Suprapubic skin (tissue), 4 donors: ENCODE measurements at regions not wholly inside any gene's neighbourhood (a gene's known extent, or its start where the extent isn't known, plus 50 kb on each side); places are given as distances from the start of the nearest gene placed in this dataset.

Source experiments
- DNase-seq, 2 donors: peaks; one replicate each; pipeline ENCODE4 v3.0.0-alpha.2; 2019; ENCODE audit warnings: low spot score in 2 of 2
- H3K27ac ChIP-seq: fragments of 200-600 bp; sonication (generic); one replicate; pipeline ENCODE4 v1.5.1; 2019
- H3K27me3 ChIP-seq: fragments of 200-600 bp; sonication (generic); one replicate; pipeline ENCODE4 v1.5.1; 2019
- H3K36me3 ChIP-seq: fragments of 200-600 bp; sonication (generic); one replicate; pipeline ENCODE4 v1.5.1; 2019
- H3K4me1 ChIP-seq: fragments of 200-600 bp; sonication (generic); one replicate; pipeline ENCODE4 v1.5.1; 2019
- H3K4me3 ChIP-seq: fragments of 200-600 bp; sonication (generic); one replicate; pipeline ENCODE4 v1.5.1; 2019; ENCODE audit warnings: mild to moderate bottlenecking
- H3K9me3 ChIP-seq: fragments of 200-600 bp; sonication (generic); one replicate; pipeline ENCODE4 v1.5.1; 2019
- CTCF ChIP-seq, 2 donors: fragments of 200-600 bp in 1 of 2; fragments of 450-650 bp in 1 of 2; sonication (generic) in 1 of 2; IDR thresholded peaks; one replicate each; pipeline ENCODE4 v1.5.1; 2016 to 2019; ENCODE audit warnings: antibody characterized with exemption in 2 of 2, mild to moderate bottlenecking in 1 of 2, moderate library complexity in 1 of 2
- EP300 ChIP-seq: sonication (generic); formaldehyde crosslinking; IDR thresholded peaks from one replicate; pipeline ENCODE4 v1.6.1; 2017; ENCODE audit warnings: antibody characterized with exemption
- POLR2A ChIP-seq, 2 donors: fragments of 450-650 bp; IDR thresholded peaks; one replicate each; pipeline ENCODE4 v1.6.1; 2017; ENCODE audit warnings: antibody characterized with exemption in 2 of 2, mild to moderate bottlenecking in 2 of 2, moderate library complexity in 2 of 2
- POLR2AphosphoS5 ChIP-seq, 3 donors: sonication (generic); formaldehyde crosslinking; IDR thresholded peaks; one replicate each; pipeline ENCODE4 v1.6.1; 2017; ENCODE audit warnings: antibody characterized with exemption in 3 of 3
- WGBS: methylation state at CpG from one replicate; pipeline ENCODE4 v1.1.5; 2018; 5-methylcytosine and 5-hydroxymethylcytosine counted together

GRCh38 chr3:98962951-98963350 lies 61.5 kb upstream of the DCBLD2 start:
- DNase-seq: no peak
- H3K27ac ChIP-seq: no peak overlapping the region
- no peaks in the 10 kb centered on the region for H3K27me3 ChIP-seq
- no peak overlapping the region for H3K4me3 ChIP-seq
- H3K9me3 ChIP-seq: no peaks in the 10 kb centered on the region
- TF ChIP-seq CTCF (IDR thresholded peaks at IDR 0.05) (no peak), EP300 (no peak), POLR2A (IDR thresholded peaks at IDR 0.05) (no peak), POLR2AphosphoS5 (IDR thresholded peaks at IDR 0.05) (no peak)
- H3K4me1 ChIP-seq: no peaks in the 10 kb centered on the region
- no peaks in the 10 kb centered on the region for H3K36me3 ChIP-seq

- H3K36me3 ChIP-seq: no peaks in the 10 kb centered on the region
- no peak for TF ChIP-seq CTCF (IDR thresholded peaks at IDR 0.05)
- no peak for TF ChIP-seq POLR2A (IDR thresholded peaks at IDR 0.05)
- TF ChIP-seq POLR2AphosphoS5 (IDR thresholded peaks at IDR 0.05): no peak
- TF ChIP-seq EP300: no peak
- H3K4me3 ChIP-seq: no peak overlapping the region
- no peaks in the 10 kb centered on the region for H3K4me1 ChIP-seq
- DNase-seq: no peak
- no peaks in the 10 kb centered on the region for H3K9me3 ChIP-seq
- H3K27ac ChIP-seq: no peak overlapping the region
- H3K27me3 ChIP-seq: no peaks in the 10 kb centered on the region
- 95% methylated on average over 4 of the region's 4 CpGs for WGBS
Measured at GRCh38 chr3:98962189-98962930, 60.9 kb upstream of the DCBLD2 start.

GRCh38 chr3:98961161-98962155 lies 60.0 kb upstream of the DCBLD2 start:
- TF ChIP-seq EP300: no peak
- TF ChIP-seq POLR2AphosphoS5 (IDR thresholded peaks at IDR 0.05): no peak
- no peak for TF ChIP-seq POLR2A (IDR thresholded peaks at IDR 0.05)
- Histone ChIP-seq H3K27me3 (no peaks in the 10 kb centered on the region), H3K36me3 (no peaks in the 10 kb centered on the region), H3K9me3 (no peaks in the 10 kb centered on the region), H3K4me3 (no peak overlapping the region), H3K27ac (no peak overlapping the region), H3K4me1 (no peaks in the 10 kb centered on the region)
- 57% methylated on average over 2 of the region's 2 CpGs for WGBS
- no peak for DNase-seq

- H3K4me3 ChIP-seq: no peak overlapping the region
- no peak for DNase-seq
- WGBS: 72% methylated on average over 2 of the region's 2 CpGs
- no peaks in the 10 kb centered on the region for H3K9me3 ChIP-seq
- H3K27ac ChIP-seq: no peak overlapping the region
- H3K4me1 ChIP-seq: peaks cover 3% of the 10 kb centered on the region
- H3K27me3 ChIP-seq: no peaks in the 10 kb centered on the region
- TF ChIP-seq POLR2A (IDR thresholded peaks at IDR 0.05) (no peak), CTCF (IDR thresholded peaks at IDR 0.05) (no peak), POLR2AphosphoS5 (IDR thresholded peaks at IDR 0.05) (no peak), EP300 (no peak)
- no peaks in the 10 kb centered on the region for H3K36me3 ChIP-seq
Measured at GRCh38 chr3:98957681-98958080, 56.2 kb upstream of the DCBLD2 start.

GRCh38 chr3:98956008-98956407 lies 54.5 kb upstream of the DCBLD2 start:
- Histone ChIP-seq H3K36me3 (no peaks in the 10 kb centered on the region), H3K27ac (no peak overlapping the region), H3K4me3 (no peak overlapping the region), H3K9me3 (no peaks in the 10 kb centered on the region), H3K4me1 (peaks cover 3% of the 10 kb centered on the region), H3K27me3 (no peaks in the 10 kb centered on the region)
- TF ChIP-seq EP300: no peak
- TF ChIP-seq POLR2A (IDR thresholded peaks at IDR 0.05): no peak
- TF ChIP-seq POLR2AphosphoS5 (IDR thresholded peaks at IDR 0.05): no peak
- TF ChIP-seq CTCF (IDR thresholded peaks at IDR 0.05): no peak
- DNase-seq: no peak
